HFF-Myc (cell line): ENCODE measurements at regions not wholly inside any gene's neighbourhood (a gene's known extent, or its start where the extent isn't known, plus 50 kb on each side); places are given as distances from the start of the nearest gene placed in this dataset.

Experiments
- DNase-seq: peaks from one replicate; pipeline ENCODE4 v3.0.0-alpha.2; 2011; ENCODE audit warnings: low read depth; ENCODE audit errors: extremely low read depth
- H3K4me3 ChIP-seq: replicated peaks from 2 replicates; pipeline ENCODE4 v1.5.1; 2011; ENCODE audit warnings: low read depth, mild to moderate bottlenecking, control low read depth, low read length
- CTCF ChIP-seq: IDR thresholded peaks from 2 replicates; pipeline ENCODE4 v1.5.1; 2012; ENCODE audit warnings: mild to moderate bottlenecking, low read depth, low read length, control low read depth; ENCODE audit errors: missing control alignments

GRCh38 chr9:105132606-105133005 lies 111.8 kb upstream of the SLC44A1 start:
- H3K4me3 ChIP-seq = no peak overlapping the region
- no peak for DNase-seq
- no peak for TF ChIP-seq CTCF

- H3K4me3 ChIP-seq = no peak overlapping the region
- no peak for DNase-seq
These were observed 106.1 kb upstream of the SLC44A1 start for GRCh38 chr9:105138306-105138801.

DNA sequence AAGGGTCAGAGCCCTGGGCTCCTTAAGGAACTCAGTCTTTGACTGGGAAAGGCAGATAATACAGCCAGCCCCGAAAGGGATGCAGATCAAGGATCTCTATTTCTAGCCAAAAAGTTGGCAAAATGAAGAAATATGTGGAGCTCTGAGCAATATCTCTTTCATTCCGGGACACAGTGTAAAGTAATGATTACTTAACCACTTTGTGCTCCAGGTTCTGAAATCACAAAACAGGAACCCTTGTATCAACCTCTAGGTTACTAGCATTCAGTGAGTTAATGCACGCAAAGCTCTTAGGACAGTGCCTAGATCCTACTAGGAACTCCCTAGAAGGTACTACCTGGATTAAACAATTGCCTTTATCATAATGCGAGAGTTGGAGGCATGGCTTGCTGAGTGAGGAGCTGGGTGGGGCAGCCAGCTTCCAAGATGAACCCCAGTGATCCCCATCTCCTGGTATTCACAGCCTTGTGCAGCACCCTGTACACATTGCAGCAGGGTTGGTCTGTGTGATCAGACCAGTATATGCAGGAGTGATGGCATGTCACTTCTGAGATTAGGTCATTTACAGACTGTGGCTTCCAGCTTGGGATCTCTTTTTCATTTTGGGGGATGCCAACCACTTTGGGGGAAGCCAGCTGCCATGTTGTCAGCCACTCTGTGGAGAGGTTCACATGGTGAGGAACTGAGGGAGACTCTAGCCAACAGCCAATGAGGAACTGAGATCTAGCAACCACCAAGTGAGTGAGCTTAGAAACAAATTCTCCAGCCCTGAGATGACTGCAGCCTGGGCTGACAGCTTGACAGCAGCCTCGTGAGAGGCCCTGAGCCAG lies 103.1 kb upstream of the SLC44A1 start:
- no peak for DNase-seq
- TF ChIP-seq CTCF = no peak
- H3K4me3 ChIP-seq = no peak overlapping the region

More at GRCh38 chr9:105138306-105138801, 106.1 kb upstream of the SLC44A1 start:
- no peak for TF ChIP-seq CTCF

DNA sequence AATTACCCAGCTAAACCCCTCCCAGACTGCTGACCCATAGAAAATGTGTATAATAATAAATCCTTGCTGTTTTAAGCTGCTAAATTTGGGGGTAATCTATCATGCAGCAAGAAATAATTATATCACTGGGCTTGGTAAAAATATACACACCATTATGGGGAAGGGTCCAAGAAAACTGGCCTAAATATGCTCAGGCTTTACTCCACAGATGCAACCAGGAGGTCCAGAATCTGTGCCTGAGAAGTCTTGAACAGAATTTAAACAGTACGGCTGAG lies 102.5 kb upstream of the SLC44A1 start:
- no peak overlapping the region for H3K4me3 ChIP-seq
- TF ChIP-seq CTCF = no peak
- DNase-seq = no peak

- H3K4me3 ChIP-seq = no peak overlapping the region
- no peak for DNase-seq
- no peak for TF ChIP-seq CTCF
These were observed 101.9 kb upstream of the SLC44A1 start for GRCh38 chr9:105142406-105143135.

GRCh38 chr9:105143136-105143430 lies 101.4 kb upstream of the SLC44A1 start:
- DNase-seq = no peak
- H3K4me3 ChIP-seq = no peak overlapping the region
- TF ChIP-seq CTCF = no peak
